HG03066 (cell line): ENCODE measurements at regions not wholly inside any gene's neighbourhood (a gene's known extent, or its start where the extent isn't known, plus 50 kb on each side); places are given as distances from the start of the nearest gene placed in this dataset.

Source experiments
- ATAC-seq: cut with Tn5 transposase; IDR thresholded peaks from one replicate; pipeline ENCODE4 v1.9.1; 2021; ENCODE audit warnings: low read depth; ENCODE audit not compliant: unreplicated experiment

DNA sequence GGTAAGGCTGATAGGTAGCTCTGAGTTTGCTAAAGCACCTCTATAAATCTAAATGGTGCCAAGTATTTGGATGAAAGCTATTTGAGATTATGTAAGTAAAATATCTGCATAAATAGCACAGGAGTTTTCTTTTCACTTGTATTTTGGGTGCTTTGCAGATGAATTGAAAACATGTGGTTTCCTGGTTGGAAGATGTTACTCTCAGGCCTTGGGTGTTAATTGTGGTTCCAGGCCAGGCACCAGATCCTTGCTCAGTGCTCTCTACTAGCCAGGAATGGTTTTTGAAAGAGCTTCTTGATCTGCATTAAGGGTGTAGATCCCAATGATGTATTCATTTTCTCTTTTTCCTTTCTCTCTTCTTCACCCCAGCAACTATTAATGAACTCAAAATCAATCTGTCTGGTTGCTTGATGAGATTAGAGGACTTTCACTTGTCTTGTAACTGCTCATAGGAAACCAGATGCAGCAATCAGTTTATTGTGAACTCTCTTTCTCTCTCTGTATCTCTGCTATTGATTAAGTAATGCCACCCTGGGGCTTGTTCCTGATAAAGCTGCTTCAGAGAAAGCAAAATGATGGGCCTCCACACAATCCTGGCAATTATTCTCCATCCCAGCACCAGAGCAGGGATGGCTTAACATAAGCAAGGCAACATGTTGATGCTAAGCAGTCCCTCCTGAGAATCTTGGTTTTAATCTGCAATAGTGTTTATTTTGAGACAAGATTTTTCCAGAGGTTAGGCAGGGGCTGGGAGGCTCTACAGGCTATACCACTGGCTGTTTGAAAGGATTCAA, 147.0 kb upstream of the NTM start:
- ATAC-seq = no peak

DNA sequence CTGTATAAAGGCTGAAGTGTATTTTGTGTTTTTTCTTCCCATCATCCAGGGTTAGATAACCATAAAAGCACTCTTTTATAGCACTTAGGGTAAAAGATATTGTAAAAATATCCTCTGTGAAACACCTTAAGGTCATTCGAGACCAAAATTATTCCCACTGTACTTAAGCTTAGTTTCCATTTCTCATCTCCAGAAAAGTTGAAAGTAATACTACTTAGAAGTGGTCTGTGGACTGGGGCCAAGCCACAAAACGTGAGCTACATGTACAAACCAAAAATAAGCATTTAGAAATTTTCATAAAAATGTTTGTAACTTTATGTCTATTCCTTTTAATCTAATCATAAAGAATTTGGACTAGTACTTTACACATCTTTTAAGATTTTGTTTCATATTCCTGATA, 142.0 kb upstream of the NTM start:
- ATAC-seq = no peak

DNA sequence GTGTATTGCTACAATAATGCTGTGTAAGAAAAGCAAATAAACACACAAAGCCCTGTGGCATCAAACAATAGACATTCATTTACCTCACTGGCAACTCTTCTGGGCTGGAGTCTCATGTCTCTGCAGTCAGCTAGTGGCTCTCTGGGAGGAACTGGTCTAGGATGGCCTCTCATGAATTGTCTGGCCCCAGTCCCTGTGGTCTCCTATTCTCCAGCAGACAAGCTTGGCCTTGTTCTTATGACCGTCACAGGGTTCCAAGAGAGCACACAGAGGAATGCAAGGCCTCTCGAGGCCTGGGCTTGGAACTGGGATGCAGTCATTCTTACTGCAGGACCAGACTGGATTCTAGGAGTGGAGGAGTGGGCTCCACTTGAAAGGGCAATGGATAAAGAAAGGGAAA, 141.2 kb upstream of the NTM start:
- no peak for ATAC-seq

DNA sequence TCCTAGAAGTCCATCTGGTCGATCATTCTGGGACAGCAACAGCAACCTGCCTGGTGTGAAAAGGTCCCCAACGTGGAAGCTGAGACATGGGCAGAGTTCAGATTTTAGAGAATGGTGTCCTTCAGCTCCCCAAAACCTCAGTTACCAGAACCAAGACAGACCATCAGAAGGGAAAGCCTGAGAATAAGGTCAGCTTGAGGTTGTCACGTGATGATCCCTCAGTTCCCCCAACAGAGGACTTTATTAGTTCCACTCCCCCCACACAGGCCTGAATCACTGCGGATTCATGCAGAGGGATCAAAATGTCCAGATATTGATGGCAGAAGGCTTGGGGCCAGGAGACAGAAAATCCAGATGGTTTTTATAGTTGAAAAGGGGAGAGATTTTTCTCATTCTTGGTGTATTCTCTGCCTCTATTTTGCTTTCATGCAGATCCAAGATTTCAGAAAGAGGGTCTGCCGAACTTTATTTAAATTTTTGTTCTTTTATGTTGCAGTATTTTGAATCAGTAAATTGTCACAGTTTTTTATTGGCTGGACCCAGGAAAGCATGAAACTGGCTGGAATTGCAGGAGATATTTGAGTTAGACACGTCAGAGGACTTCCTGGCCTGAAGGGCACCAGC, 139.0 kb upstream of the NTM start:
- ATAC-seq = no peak

DNA sequence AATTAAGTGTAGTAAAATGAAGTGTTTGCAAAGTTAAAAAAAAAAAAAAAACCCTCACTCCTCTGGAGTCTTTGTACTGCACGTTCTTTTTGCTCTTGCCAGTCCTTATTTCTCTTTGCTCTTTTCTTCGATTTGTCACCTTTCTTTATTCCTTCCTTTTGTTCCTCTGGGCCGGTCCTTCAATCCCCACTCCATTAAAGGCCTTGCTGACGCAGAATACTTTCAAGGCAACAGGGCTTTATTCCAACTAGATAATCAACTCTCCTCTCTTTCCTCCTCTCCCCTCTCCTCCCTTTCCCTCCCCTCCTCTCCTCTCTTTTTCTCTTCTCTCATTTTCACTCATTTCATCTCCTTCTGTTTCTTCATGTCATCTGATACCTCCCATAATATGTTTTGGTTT, 138.2 kb upstream of the NTM start:
- no peak for ATAC-seq

DNA sequence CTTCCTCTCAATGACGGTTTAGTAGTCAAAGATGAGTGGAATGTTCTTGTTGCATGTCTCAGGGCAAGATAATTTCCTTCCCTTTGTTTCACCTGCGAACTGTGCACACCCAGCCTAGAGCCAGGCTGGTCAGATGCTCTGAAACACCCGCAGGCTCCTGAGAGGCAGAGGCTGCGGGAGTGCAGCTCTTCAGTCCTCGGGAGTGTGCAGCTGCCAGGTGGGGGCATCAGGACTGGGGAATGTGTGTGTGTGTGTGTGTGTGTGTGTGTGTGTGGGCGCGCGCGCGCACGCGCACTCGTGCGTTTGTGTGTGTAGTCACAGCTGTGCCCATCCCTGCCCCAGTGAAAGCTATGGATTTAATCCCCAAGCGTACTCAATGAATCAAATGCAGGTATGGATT, 136.2 kb upstream of the NTM start:
- ATAC-seq = no peak

DNA sequence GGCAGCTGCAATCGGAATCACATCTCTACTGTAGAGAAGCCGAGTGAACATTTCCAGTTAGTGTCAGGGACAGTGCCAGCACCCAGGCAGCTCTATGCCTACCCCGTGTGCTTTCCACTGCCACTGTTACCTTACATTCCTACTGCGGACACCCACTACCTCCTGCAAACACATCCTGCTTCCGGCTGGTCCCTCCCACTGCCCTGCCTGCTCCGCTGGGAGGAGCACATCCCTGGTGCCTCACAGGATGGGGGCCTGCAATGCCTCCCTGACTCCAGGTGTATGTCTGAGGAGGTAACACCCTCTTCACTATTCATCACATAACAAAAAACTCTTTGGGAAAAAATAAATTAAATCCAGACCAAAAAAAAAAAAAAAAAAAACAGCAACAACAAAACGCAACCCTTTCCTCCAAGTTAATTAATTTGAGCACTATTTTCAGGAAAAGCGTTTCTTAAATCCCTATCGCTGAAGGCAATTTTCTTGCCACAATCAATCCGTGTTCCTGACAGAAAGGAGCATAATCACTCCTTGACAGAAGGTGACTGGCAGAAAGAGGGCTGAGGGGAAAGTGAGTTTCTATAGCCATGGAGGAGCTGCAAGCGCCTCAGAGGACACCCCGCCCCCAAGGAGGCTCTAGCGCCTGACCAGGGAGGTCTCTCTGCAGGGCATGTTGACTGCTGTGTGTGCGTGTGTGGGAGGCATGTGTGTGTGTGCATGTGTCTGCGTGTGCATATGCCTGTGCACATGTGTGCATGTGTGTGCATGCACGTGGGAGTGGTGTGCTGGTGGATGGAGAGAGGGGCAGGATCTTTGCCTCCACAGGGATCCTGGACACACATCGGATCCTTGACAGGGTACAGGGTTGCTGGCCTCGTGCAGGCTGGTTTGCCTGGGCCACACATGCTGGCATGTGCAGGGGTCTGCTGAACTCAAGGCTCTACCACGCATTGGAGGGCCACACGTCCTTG, 134.8 kb upstream of the NTM start:
- ATAC-seq = no peak

DNA sequence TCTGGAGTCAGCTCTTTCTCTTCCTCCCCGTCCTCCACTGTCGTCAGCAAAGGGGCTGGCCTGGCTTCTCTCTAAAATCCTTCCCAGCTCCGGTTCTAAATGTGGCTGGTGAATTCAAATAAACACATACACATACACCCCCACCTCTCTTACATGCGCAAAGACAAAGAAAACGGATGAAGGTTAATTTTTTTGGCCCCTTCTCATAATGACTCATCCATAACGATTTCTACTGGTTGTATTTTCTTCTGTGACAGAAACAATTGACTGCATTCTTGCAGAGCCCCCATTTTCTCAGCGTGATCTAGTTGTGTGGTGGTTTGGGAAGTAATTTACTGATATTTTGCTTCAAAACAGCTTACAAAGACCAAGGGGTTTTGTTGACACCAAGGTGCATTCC, 130.0 kb upstream of the NTM start:
- no peak for ATAC-seq

DNA sequence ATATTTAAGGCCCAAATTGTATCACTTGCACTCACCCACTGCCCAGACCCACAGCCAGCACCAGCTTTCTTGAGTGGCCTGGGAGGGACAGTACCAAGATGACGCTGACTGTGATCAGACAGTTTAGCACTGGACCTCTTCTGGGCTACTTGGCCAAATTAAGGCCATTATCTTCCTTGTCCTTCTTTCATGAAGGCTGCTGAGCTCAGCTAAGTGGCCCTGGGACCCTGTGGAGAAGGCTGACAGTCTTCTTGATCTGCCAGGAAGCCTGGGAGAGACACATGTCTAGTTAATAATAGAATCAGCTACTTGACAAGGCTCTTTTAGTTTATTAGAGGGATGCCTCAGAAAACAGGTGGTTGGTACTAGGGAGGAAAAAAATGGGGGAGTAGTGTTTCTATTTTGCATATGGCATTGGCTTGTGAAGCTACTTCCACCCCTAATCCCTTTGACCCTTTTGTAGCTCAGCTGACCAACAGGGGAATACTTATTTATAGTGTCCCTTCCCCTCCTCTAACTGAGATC, 127.9 kb upstream of the NTM start:
- no peak for ATAC-seq

DNA sequence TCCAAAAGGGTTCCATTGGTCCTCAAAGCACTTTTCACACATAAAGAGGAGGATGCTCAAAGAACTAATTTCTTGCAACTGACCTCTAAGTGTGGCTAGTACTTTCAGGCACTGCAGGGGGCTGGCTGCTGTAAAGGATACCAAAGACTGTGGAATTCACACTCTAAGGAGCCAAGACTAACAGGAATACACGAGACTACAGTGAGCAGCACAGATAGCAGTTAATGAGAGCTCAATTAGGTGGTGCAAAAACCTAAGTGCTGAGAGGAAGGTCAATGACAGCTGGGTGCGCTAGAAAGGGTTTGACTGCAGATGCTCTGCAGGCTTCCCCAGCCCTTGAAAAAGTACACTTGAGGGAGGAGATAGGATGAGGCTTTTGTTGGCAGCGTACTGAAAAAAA, 124.3 kb upstream of the NTM start:
- no peak for ATAC-seq

DNA sequence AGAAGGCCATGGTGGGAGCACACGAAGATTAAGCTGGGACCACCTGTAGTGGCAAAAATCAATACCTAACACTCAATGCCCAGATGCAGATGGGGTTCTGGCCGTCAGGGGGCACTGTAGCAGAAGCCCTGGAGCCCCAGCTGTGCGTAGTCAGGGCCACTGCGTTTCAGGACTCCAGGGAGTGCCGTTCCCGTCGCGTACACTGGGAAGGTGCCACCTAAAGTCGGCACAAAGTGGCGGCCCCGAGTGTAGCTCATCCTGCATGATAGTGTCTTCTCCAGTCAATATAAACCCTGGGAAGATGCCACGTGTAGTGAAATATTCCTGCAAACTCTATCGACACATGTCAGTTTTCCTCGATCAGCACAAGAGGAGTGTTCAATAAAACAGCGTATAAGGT, 123.8 kb upstream of the NTM start:
- ATAC-seq = no peak

DNA sequence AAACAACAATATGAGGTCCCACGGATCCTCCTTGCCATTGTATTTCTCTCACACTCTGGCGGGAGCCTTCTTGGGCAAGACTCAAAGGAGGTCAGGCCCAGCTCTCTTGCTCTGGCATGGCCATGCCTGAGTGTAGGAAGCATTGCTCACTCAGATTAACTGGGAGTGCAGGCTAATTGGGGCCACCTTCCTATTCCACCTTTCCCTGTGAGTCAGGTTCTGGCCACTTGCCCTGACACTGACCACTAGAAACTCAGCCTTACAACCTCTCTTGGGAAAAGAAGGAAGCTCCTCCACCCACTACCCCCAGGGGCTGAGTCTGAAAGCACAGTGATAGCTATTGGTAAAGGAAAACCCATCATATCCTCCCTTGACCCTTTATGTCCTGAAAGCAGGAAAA, 121.8 kb upstream of the NTM start:
- no peak for ATAC-seq

DNA sequence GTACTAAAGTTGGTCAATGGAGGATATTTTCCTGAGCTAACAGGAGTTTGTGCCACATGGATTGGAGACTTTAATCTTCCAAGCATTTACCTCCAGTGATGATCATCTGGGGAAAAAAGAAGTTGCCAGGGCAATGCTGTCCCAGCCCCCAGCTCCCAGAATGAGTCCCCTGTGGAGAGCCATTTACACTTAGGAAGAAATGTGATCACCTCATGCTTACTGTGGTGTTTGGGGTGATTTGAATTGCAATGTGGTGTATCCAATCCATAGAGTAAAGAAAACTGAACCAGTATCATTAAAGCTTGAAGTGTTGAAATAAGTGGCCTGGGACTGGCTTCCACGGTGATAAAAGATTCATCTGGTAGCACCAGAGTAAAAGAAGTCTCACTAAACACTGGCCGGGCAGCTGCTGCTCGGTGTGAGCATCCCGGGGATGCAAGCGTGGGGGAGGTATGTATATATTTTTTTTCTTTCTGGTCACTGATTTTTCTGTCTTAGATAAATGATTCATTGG, 117.2 kb upstream of the NTM start:
- no peak for ATAC-seq

DNA sequence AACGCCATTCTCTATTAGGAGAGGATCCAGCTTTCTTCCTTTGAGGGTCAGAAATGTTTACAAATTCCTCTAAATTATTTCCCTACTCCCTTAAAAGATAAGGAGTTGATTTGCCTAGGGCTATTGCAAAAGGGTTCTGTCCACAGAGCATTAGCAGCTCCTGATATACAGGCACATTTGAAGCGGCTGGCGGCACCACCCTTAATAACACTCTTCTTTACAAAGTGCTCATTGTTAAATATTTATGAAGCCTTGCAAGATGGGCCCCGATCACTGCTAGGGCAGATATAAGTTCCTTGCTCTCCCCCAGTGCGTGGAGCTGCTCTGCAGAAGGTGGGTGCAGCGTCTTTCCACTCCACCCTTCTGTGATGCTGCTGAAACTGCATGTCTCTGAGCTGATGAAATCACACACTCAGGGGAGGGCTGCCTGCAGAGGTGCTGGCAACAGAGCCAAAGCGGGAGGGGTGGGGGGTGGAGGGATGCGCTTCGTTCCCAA, 116.7 kb upstream of the NTM start:
- ATAC-seq = no peak

DNA sequence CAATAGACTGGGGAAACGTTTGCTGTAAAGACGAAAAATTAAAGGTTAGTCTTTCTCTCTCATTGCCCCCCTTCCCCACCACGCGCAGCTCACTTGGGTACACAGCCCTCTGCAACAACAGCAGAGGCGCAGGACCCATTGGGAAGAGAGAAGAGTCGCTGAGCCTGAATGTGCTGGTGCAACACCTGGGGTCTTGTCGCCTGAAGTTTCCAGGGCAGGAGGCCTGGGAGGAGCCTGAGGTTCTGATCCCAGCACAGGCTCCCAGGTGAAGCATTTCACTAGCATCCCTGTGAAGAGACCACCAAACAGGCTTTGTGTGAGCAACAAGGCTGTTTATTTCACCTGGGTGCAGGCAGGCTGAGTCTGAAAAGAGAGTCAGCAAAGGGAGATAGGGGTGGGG, 116.2 kb upstream of the NTM start:
- no peak for ATAC-seq

DNA sequence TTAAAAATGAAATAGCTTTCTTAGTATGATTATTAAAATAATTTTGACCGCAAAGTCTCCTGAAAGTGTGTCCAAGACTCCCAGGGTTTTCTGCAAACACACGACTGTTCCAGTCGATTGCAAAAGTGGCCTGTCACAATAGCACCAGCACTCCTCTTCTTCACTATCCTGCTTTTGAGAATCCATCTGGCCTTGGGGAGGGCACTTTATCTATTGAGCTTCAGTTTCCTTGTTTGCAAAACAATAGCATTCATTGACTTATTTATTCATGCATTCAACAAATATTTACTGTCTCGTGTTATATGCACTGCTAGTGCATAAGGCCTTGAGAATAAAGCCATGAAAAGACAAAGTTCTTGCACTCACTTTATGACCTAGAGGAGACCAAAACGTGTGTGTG, 96.2 kb upstream of the NTM start:
- ATAC-seq = no peak

DNA sequence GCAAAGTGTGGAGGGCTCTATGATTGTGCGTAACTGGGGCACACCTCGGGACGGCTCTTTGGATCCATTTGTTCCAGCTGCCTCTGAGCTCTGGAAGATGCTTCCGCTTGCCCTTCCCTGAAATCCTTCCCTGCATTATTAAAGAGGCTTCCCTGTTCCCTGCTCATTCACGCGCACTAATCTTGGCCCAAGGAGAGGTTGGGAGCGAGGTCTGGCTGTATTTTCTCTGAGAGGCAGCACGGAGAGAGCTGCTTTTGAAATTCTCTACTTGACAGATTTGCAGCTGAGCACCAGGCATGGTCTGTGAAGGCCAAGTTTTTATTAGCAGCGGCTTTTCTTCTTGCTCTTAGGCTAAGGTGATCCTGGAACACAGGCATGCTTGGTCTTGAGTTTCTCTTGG, 94.8 kb upstream of the NTM start:
- ATAC-seq = no peak

DNA sequence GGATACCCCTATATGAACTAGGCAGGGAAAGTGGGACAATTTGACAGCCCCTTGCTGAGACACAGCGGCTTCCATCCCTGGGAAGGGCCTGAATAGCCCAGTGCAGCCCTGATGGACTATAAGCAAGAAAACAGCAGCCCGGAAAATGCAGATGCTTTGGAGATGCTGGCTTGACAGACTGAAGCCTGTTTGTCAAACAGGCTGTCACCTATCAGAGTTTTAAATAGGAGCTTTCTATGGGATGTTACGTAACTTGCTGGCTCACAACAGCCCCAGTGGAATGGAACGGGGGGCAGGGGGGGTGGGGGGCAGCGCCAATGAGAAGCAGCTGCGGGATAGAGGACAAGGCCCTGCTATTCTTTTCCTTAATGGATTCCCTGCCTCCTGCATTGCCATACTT, 91.9 kb upstream of the NTM start:
- ATAC-seq = no peak

DNA sequence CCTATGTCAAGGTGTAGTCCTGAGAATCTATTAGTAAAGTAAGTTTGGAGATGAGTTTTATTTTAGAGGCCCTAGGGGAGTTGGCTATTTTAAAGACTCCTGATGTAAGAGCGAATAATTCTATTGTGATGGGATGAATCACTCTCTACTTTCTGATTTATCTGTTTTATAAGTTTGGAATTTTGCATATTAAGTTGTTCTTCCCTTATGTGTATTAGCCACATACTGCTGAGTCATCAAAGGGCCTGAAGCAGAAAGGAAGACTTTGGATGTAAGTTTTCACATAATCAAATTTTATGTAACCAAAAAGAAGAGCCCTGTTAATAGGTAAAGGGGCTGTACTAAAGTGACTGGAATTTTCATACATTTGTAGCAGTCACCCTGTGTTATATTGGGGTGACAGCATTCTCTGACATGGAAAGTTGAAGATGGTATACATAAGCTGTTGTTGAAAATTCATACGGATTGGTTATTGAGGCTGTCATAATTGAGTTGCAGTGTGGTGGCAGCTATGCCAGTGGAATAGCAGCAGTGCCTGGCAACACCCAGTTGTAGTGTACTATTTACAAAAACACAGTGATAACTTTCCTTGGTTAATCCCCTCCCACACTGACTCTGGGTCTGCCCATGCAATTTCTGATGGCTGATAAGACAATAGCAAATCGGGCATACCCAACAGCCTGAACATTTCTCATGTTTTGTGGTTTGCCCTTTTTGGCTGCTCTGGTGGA, 90.6 kb upstream of the NTM start:
- no peak for ATAC-seq

DNA sequence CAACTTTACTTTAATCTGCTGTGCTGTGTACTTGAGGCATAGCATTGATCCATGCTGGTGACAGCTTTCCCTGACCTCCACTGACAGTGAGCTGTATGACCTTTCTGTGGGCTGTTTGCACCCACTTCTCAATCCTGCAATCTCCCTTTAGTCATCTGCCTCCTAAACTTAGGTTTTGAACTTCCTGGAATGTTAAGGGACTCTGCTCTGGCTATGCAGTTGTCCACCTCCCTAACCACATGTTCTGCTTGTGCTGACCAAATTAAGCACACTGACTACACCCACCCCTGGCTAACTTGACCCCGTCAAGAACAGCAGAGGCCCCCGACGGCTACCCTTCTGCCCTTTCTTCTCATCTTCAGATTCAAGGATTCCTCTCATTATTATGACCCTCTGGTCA, 89.1 kb upstream of the NTM start:
- no peak for ATAC-seq
